ENCODE measurements at regions not wholly inside any gene's neighbourhood (a gene's known extent, or its start where the extent isn't known, plus 50 kb on each side); places are given as distances from the start of the nearest gene placed in this dataset.

GRCh38 chr21:38729291-38729690 is 76.4 kb upstream of the ETS2 start:
- TF ChIP-seq, protein P1, sequence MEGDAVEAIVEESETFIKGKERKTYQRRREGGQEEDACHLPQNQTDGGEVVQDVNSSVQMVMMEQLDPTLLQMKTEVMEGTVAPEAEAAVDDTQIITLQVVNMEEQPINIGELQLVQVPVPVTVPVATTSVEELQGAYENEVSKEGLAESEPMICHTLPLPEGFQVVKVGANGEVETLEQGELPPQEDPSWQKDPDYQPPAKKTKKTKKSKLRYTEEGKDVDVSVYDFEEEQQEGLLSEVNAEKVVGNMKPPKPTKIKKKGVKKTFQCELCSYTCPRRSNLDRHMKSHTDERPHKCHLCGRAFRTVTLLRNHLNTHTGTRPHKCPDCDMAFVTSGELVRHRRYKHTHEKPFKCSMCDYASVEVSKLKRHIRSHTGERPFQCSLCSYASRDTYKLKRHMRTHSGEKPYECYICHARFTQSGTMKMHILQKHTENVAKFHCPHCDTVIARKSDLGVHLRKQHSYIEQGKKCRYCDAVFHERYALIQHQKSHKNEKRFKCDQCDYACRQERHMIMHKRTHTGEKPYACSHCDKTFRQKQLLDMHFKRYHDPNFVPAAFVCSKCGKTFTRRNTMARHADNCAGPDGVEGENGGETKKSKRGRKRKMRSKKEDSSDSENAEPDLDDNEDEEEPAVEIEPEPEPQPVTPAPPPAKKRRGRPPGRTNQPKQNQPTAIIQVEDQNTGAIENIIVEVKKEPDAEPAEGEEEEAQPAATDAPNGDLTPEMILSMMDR (IDR thresholded peaks at IDR 0.05), result no peak
- TF ChIP-seq POLR2AphosphoS5 (IDR thresholded peaks at IDR 0.05), result no peak
